OCI-LY1 (cell line): ENCODE measurements at regions not wholly inside any gene's neighbourhood (a gene's known extent, or its start where the extent isn't known, plus 50 kb on each side); places are given as distances from the start of the nearest gene placed in this dataset.

Source experiments
- EZH2 ChIP-seq: fragments of 200-600 bp; sonication (generic), shearing (Covaris generic); IDR thresholded peaks from 2 replicates; pipeline ENCODE4 v1.8.0; 2017; ENCODE audit warnings: borderline replicate concordance, mixed run types, mild to moderate bottlenecking, antibody characterized with exemption, low read length, moderate library complexity, mixed read lengths
- TF ChIP-seq, protein P1 (sequence below): fragments of 200-600 bp; sonication (generic), shearing (Covaris generic); IDR thresholded peaks from 2 replicates; pipeline ENCODE4 v1.5.1; 2017; ENCODE audit warnings: mild to moderate bottlenecking, antibody characterized with exemption, low read length, moderate library complexity, mixed read lengths

DNA sequence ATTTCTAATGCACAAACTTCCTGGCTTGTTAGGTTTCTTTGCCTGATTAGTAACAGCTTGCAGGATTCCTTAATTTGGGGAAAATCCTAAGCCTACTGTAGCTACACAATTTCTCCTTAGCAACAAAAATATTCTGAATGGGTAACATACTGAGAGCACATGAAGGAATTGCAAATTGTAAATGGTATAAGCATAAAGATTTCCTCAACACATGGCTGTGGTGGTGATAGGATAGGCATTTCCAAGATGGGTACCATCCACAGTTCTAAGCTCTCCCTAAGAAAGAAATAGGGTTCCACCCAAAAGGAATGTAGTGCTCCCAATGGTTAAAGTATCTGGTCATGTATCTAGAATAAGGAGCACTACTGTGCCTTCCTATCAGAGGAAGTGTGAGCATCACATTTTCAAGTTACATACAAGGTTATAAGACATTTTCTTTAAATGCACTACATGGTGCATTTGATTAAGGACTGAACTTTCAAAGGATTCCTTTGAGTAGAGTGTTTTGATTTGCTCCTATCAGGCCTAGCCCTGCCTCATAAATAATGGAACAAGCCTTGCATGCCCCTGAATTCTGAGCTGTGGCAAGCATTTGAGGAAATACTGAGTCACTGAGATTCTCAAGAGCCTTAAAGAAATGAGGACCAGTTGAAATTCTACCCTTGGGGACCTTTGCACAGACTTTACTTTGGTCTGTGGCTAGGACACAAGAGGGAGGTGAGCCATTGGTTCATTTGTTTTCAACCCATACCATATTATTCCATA lies 286.4 kb downstream of the PTBP2 start:
- TF ChIP-seq, protein P1, sequence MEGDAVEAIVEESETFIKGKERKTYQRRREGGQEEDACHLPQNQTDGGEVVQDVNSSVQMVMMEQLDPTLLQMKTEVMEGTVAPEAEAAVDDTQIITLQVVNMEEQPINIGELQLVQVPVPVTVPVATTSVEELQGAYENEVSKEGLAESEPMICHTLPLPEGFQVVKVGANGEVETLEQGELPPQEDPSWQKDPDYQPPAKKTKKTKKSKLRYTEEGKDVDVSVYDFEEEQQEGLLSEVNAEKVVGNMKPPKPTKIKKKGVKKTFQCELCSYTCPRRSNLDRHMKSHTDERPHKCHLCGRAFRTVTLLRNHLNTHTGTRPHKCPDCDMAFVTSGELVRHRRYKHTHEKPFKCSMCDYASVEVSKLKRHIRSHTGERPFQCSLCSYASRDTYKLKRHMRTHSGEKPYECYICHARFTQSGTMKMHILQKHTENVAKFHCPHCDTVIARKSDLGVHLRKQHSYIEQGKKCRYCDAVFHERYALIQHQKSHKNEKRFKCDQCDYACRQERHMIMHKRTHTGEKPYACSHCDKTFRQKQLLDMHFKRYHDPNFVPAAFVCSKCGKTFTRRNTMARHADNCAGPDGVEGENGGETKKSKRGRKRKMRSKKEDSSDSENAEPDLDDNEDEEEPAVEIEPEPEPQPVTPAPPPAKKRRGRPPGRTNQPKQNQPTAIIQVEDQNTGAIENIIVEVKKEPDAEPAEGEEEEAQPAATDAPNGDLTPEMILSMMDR, result no peak
- TF ChIP-seq EZH2, result no peak
